GM12872 (cell line): ENCODE measurements at regions not wholly inside any gene's neighbourhood (a gene's known extent, or its start where the extent isn't known, plus 50 kb on each side); places are given as distances from the start of the nearest gene placed in this dataset.

Source experiments
- CTCF ChIP-seq: IDR thresholded peaks from 3 replicates; pipeline ENCODE4 v1.5.1; 2011; ENCODE audit warnings: low read depth, mild to moderate bottlenecking, low read length, moderate library complexity; ENCODE audit not compliant: insufficient read depth

- TF ChIP-seq CTCF = no peak
Observed at GRCh38 chr10:123259081-123259480, 104.9 kb downstream of the BUB3 start.

DNA sequence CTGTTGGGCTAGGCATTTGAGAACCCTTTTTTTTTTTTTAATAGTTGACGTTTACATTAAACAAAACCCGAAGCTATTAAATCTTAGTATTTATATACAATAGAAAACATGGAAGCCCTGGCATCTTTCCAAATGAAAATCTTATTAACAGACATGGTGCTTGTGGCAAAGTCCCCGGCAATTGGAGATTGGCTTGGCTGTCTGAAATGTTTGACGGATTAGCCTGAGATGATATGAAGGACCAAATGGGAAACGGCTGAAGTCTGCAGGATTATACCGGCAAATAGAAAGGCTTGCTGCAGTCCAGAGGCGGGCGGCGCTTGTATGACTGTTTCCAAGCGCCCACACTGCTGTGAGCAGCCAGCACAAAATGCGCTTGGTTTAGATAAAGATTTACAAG is 105.6 kb downstream of the BUB3 start:
- TF ChIP-seq CTCF = no peak

DNA sequence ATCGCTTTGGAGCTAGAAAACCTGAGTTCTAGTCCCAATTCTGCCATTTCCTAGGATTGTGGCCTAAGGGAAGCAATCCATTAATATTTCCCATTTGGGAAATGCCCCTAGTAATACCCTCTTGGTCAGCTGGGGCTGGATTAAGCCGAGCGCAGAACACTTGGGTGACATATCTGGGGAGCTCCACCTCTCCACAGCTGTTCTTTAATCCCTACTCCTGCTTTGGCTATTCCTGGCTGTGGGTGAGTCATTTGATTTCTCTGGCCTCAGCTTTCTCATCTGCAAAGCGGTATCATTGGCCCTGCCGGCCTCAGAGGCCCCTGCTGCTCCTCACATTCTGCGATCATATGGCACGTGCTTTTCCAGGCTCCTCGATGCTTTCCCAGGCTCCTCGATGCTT is 108.3 kb downstream of the BUB3 start:
- no peak for TF ChIP-seq CTCF

- no peak for TF ChIP-seq CTCF
Observed at GRCh38 chr10:123266971-123267370, 112.8 kb downstream of the BUB3 start.

DNA sequence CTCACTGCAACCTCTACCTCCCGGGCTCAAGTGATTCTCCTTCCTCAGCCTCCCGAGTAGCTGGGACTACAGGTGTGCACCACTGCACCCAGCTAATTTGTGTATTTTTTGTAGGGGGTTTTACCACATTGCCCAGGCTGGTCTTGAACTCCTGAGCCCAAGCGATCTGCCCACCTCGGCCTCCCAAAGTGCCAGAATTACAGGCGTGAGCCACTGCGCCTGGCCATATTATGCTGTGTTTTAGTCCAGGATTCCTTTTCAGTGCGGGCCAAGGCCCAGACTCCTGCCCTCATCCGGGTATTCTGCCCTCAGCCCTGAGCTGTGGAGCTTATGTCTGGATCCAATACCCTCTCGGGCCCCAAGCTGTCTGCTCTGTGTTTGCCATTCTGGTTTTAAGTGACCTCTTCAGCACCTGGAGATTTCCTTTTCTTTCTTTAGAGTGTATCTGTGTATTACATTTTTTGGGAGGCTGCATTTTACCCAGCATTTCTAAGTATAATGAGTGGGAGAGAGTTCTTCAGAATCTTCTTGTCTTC is 114.9 kb downstream of the BUB3 start:
- no peak for TF ChIP-seq CTCF

- TF ChIP-seq CTCF = no peak
Observed at GRCh38 chr10:123269675-123270074, 115.5 kb downstream of the BUB3 start.

GRCh38 chr10:123270221-123270620 is 116.0 kb downstream of the BUB3 start:
- TF ChIP-seq CTCF = no peak

GRCh38 chr10:123270806-123271205 is 116.6 kb downstream of the BUB3 start:
- no peak for TF ChIP-seq CTCF
